ENCODE measurements at regions not wholly inside any gene's neighbourhood (a gene's known extent, or its start where the extent isn't known, plus 50 kb on each side); places are given as distances from the start of the nearest gene placed in this dataset.

GRCh38 chr4:148914301-148914700 is 472.1 kb upstream of the NR3C2 start:
- TF ChIP-seq CTCF (IDR thresholded peaks at IDR 0.05; ENCODE audit: low read depth, low read length): no peak
- TF ChIP-seq EZH2phosphoT487 (IDR thresholded peaks at IDR 0.05; ENCODE audit: low read depth): no peak

Measured in OCI-LY3 (cell line).